Hematopoietic multipotent progenitor cell treated with erythropoietin and hydrocortisone succinate and interleukin-3 and kit ligand, for 6 days (in vitro differentiated cells): ENCODE measurements at regions not wholly inside any gene's neighbourhood (a gene's known extent, or its start where the extent isn't known, plus 50 kb on each side); places are given as distances from the start of the nearest gene placed in this dataset.
"Not testable (repeated sequence)": the region's sequence is repeated elsewhere in the genome, so short reads cannot be mapped to it uniquely, and the experiment has no call there.

ENCODE experiments used
- DNase-seq: peaks from one replicate; pipeline ENCODE4 v3.0.0-alpha.2; 2015

DNA sequence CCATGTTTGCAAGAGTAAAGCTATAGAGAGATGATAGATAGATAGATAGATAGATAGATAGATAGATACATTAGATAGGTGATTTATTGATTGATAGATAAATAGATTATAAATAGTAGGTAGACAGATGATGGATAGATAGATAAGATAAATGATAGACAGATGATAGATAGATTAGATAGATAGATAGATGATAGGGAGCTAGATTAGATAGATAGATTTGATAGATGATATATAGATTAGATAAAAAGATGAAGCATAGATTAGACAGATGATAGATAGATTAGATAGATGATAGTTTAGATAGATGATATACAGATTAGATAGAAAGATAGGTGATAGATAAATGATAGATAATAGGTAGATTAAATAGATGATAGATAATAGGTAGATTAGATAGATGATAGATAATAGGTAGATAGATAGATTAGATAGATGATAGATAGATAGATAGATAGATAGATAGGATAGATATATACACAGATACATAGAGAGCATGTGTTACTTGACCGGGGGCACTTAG lies 243.3 kb upstream of the FOXK1 start:
- no peak for DNase-seq

DNA sequence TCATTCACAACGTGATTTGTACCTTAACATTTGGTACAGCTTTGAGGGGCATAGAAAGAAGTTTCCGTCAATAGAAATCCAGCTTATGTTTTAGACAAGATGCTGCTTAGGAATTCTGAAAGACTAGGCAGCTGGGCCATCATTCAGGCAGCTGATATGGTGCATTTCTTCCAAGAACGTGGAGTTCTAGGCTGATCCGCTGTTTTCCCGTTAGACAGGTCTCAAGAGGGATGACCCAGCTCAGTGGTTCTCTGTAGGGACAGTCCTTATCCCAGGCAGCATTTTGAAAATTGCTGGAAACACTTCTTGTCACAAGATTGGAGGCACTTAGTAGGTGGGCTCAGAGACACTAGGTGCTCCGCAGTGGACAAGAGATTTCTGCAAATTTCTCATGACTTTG lies 242.7 kb upstream of the FOXK1 start:
- no peak for DNase-seq

DNA sequence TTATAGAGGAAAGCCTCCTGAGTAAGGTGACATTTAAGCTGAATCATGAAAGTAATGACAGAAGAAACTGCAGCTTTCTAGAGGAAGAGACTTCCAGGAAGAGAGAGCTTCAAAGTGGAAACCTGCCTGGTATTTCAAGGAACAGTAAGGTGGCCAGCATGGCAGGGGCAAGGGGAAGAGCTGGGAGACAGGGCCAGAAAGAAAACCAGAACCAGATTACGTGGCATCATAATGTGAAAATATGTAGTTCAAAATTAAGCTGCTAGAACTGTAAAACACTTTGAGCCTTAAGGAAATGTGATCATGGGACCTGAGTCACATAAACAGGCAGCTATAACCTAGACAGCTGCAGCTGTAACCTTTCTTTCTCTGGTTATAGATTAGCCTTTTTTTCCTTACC lies 238.0 kb upstream of the FOXK1 start:
- no peak for DNase-seq

DNA sequence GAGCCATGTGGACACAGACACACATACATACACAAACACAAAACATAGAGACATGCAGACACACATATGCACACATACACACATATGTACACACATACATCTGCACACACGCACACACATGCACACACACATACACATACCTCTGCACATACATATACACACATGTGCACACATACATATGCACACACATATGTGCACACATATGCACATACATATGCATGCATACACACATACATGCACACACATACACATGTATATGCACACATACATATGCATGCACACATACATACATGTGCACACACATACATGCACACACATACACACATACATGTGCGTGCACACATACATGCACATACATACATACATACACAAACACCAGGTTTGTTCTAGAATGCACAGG lies 236.3 kb upstream of the FOXK1 start:
- no peak for DNase-seq

DNA sequence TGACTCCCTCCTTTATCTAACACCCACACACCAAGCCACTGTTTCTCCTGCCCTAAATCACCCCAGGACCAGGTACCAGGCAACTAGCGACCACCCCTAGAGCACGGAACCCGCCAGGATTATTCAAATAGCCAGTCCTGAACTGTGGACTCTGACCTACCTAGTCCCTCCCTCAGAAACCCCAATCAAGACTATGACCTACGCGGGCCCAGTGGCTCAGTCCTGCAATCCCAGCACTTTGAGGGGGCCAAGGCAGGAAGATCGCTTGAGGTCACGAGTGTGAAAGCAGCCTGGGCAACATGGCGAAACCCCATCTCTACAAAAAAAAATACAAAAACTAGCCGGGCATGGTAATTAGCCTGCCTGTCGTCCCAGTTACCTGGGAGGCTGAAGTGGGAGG lies 232.8 kb upstream of the FOXK1 start:
- no peak for DNase-seq

DNA sequence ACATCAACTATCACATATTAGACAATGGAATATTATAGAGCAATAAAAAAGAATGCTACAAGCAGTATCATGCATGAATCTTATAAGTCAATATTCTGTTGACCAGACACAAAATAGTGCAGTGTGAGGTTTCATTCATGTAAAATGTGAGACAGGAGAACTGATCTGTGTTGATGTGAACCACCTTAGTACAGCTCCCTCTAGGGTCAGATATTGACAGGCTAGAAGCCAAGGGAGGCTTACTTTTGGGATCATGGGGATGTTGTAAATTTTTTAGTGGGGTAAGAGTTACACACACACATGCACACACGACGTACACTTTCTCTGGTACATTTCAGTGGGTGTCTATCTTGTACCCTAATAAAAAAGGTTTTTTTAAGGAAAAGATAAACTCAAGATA lies 231.6 kb upstream of the FOXK1 start:
- DNase-seq = no peak

DNA sequence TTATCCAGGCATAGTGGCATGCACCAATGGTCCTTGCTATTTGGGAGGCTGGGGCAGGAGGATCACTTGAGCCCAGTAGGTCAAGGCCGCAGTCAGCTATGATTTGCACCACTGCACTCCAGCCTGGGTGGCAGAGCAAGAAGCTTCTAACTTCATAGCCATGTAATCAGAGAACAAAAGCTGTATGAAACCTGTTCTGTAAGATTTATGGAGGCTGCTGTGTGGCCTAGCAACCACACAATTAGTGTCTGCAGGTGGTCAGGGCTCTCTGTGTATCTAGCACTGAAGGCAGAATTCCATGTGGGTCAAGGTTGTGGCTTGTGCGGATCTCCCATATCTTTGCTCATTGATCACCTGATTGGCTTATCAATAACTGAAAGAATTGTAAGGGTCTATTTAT lies 221.5 kb upstream of the FOXK1 start:
- no peak for DNase-seq

DNA sequence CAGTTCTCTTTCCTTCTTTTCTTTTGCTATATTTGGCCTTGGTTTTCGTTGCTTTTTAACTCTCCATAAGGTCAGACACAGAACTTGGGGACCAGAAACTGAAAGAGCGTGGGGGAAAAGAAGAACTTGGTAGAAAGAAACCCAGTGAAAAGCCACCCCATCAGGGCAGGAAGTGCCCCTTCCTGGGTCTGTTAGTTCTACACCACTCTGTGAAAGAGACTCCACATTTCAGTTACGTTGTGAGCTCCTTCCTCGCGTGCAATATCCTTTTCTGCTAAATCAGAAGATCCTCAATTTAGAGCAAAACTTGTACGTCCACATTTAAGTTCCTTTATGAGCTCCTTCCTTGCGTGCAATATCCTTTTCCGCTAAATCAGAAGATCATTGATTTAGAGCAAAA lies 220.6 kb upstream of the FOXK1 start:
- DNase-seq = no peak

DNA sequence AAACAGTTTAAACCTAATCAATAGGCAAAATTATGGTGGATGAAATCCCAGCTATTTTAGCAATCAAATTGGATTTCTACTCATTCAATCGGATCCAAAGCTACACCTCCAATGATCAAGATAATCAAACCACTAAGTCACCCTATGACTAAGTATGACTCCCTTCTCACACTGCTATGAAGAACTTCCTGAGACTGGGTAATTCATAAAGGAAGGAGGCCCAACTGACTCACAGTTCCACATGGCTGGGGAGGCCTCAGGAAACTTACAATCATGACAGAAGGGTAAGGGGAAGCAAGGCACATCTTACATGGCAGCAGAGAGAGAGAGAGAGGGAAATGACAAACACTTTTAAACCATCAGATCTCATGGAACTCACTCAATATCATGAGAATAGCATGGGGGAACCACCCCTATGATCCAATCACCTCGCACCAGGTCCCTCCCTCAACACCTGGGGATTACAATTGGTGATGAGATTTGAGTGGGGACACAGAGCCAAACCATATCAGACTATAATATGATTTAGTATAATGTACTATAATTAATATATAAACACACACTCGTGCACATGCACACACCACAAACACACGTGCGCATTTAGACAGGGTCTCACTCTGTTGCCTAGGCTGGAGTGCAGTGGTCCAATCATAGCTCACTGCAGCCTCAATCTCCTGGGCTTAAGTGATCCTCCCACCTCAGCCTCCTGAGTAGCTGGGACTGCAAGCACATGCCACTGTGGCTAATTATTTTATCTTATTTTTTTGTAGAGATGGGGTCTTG lies 213.6 kb upstream of the FOXK1 start:
- DNase-seq = no peak

DNA sequence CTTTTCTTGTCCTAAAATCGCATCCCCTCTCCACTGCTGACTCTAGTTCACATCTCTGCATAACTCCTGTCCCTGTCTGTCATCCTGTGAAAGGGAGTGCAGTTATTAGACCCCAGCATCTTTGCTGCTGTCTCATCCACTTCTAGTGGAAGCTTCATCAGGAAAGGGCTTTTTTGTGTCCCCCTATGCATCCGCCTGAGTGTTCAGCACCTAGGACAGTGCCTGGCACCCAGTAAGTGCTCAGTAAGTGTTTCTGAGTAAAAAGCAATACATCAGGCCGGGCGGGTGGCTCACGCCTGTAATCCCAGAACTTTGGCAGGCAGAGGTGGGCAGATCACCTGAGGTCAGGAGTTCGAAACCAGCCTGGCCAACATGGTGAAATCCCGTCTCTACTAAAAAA lies 211.8 kb upstream of the FOXK1 start:
- peak; percentile 15 for DNase-seq

DNA sequence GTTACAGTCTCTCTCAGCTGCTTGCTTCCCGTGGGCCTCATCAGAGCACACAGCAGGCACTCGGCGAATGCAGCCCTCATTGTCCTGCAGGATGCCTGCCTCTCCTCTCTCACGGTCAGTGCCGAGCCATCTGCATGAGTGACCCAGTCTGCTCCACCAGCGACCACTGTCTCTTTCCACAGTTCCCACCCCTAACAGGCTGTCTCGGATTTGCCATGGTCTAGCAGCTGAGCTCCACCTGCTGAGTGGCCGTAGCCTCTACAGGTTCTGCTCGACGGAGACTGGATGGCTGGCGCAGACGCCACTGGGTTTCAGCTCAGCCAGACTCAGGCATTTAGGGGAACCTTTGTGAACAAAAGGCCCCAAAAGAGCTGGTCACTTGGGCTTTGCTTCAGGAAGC lies 209.4 kb upstream of the FOXK1 start:
- DNase-seq = no peak

DNA sequence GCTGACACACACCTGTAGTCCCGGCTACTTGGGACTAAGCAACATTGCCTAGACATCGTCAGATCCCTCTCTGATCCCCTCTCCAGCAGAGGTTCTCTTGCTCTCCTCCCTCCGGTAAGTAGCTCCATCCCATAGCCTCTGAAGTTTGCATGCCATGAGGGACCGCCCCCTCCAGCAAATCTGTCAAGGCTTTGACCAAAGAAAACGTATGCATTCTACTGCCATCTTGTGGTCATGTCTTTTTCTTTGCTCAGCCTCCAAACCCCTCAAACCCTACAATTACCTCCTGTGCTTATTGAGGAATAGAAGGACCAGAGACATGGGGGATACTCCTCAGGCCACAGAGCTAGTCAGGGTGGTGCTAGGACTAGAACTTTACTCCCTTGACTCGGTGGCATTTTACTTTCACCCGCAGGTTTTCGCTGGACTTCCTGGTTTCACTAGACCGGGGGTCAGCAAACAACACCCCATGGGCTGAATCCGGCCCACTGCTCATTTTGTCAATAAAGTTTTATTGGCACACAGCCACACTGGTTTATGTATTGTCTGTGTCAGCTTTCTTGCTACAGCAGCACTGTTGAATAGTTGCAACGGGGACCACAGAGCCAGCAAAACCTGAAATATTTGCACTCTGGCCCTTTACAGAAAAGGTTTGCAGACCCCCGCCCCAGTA lies 202.6 kb upstream of the FOXK1 start:
- peak; percentile 75 for DNase-seq

DNA sequence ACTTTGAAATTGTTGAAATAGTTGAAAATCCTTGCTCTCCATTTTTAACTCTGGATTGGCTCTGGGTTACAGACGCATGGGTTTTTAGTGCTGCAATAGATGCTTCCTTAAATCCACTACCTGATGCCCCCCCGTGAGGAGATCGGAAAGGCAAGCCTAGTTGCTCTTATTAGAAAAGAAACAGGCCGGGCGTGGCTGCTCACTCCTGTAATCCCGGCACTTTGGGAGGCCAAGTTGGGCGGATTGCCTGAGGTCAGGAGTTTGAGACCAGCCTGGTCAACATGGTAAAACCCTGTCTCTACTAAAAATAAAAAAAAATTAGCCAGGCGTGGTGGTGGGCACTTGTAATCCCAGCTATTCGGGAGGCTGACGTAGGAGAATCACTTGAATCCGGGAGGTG lies 202.0 kb upstream of the FOXK1 start:
- not testable (repeated sequence) for DNase-seq

DNA sequence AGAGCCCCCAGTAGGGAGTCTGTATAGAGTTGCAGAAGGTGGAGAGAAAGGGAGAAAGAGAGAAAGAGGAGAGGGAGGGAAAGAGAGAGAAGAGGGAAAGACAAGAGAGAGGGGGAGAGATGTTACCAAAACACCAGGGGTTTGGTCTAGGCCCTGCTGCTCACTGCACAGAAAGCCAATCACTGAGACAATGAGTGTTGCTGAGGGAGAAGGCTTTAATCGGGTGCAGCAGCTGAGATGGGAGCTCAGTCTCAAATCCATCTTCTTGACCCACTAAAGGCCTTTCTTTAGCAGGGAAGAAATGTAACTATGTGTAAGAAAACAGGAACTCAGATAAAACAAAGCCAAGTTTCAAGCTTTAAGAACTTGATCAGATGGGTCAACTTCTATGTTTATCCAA lies 198.2 kb upstream of the FOXK1 start:
- DNase-seq = no peak

DNA sequence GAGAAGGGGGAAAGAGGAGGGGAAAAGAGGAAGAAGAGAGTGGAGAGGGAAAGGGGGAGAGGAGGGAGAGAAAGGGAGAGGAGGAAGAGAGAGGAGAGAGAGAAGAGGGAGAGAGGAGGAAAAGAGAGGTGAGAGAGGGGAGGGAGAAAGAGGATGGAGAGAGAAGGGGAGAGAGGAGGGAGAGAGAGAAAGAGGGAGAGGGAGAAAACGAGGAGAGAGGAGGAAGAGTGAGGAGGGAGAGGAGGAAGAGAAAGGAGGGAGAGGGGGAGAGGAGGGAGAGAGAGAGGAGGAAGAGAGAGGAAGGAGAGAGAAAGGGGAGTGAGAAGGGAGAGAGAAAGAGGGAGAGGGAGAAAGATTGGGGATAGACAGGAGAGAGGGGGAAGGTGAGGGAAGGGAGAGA lies 197.6 kb upstream of the FOXK1 start:
- DNase-seq = no peak

DNA sequence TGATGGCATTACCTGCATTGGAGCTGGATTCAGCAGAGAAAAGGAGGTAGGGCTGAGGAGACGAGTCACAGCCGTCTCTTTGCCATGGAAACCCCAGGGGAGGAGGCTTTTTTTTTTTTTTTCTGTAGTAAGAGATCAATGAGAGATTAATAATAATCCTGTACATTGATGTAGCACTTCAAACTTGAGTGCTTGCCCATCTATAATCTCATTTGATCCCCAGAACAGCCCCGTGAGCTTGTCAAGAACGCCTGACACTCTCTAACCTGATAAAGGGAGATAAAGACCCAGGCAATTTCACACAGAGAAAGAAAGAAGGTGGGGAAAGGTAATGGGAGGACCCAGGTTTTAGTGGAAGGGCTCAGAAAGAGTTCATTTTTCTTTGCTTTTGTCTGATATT lies 195.2 kb upstream of the FOXK1 start:
- no peak for DNase-seq

DNA sequence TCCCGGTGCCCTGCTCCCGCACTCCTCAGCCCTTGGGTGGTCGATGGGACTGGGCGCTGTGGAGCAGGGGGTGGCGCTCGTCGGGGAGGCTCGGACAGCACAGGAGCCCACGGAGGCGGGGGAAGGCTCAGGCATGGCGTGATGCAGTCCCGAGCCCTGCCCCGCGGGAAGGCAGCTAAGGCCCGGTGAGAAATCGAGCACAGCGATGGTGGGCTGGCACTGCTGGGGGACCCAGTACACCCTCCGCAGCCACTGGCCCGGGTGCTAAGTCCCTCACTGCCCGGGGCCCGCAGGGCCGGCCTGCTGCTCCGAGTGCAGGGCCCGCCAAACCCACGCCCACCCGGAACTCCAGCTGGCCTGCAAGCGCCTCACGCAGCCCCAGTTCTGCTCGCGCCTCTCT lies 185.2 kb upstream of the FOXK1 start:
- not testable (repeated sequence) for DNase-seq

DNA sequence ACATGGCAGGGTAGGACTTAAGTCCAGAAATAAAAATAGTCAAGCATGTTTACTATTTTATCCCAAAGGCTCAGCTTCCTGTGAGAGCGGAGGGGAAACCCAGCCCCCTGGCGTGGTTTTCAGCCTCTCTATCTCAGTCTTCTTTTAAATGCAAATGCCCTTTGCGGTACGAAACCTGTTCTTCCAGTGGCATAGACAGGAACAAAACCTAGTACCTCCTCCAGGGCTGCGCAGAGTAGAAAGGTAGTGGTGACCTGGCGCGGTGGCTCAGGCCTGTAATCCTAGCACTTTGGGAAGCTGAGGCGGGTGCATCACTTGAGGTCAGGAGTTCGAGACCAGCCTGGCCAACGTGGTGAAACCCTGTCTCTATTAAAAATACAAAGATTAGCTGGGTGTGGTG lies 181.3 kb upstream of the FOXK1 start:
- DNase-seq = no peak

DNA sequence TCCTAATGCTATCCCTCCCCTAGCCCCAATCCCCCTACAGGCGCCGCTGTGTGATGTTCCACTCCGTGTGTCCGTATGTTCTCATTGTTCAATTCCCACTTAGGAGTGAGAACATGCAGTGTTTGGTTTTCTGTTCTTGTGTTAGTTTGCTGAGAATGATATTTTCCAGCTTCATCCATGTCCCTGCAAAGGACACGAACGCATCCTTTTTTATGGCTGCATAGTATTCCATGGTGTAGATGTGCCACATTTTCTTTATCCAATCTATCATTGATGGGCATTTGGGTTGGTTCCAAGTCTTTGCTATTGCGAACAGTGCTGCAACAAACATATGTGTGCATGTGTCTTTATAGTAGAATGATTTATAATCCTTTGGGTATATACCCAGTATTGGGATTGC lies 174.2 kb upstream of the FOXK1 start:
- DNase-seq = not testable (repeated sequence)

DNA sequence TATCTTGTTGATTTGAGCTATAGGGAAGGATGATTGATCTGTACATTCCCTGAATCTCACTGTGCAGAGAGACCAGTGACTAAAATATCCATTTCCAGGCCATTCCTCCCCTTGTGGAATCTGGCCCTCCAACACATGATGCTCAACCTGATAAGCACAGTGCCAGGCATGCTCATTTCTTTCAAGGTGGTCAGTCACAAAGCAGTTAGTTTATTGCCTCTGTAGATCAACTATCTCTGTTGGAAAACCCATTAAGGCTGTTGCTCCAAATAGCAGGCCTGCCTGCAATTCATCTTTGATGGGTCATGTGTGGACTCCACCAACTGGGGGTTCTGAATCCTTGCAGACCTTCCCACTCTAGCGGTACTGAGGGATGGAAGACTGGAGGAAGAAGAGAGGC lies 168.6 kb upstream of the FOXK1 start:
- DNase-seq = no peak

DNA sequence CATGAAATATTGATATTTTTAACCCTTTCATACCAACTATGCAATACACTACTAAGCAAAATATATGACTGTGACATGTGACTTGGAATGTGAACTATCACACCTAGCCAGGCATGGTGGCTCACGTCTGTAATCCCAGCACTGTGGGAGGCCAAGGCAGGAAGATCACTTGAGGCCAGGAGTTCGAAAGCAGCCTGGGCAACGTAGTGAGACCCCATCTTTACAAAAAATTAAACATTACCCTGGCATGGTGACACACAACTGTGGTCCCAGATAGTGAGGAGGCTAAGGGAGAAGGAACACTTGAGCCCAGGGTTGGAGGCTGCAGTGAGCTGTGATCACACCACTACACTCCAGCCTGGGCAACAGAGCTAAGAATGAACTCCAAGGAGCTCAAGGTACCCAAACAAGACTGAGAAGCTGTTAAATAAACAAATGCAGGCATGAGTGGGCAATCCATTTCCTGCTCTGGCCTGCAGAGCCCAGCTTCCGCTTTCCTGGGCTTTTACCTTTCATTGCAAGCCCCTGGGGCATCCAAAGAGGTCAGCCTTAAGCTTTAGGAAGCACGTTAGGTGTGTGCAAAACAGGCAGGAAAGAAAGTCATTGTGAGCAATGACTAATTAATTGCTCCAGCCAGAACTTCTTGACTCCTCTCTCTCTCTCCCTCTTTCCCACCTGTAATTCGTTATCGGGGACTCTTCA lies 162.1 kb upstream of the FOXK1 start:
- DNase-seq = no peak

DNA sequence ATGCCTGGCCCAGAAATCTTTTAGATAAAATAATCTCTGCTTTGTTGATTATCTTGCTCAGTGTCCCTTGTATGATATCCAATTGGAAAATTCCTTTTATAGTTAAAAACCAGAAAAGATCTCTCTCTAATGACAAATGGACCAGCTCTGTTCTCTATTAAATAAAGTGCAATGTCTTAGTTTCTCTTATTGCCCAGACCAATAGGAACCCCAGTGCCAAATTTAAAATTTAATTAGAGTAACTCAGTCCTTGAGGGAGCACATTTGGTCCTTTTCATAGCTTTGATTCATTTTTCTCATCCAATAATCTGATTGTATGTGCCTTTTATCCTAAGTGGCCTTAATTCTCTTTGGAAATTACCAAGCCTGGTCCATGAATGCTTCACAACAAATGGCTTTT lies 158.9 kb upstream of the FOXK1 start:
- no peak for DNase-seq

DNA sequence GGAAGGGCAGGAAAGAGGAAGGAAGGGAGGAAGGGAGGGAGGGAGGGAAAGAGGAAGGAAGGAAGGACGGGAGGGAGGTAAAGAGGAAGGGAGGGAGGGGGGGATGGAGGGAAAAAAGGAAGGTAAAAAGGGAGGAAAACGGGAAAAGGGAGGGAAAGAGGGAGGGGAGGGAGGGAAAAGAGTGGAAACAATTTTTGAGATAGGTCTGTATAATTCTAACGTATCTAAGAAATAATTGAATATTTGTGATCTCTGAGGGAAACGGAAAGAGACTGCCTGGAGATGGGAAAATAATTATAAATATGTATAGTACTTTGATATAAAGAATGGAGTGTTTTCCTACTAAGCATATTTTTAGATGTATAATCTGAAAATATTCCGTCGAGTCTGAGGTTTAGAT lies 158.2 kb upstream of the FOXK1 start:
- DNase-seq = no peak

DNA sequence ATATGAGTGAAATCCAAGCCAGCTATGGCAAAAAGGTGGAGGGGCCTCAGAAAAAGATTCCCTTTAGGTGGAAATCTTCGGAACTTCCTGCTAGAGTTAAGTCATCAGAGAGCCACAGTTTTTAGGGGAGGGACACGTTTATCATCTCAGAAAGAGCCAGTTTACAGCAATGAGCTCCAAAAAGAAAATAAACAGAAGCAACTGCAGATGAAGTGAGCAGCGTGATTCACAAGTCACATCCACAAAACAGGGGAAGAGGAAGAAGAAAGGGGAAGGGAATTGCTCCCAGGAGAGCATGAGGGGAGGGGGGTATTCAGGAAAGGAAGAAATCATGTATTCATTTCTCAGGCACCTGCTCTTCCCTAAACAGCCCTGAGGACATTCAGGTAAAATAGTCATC lies 156.2 kb upstream of the FOXK1 start:
- DNase-seq = no peak
